Smooth muscle cell (in vitro differentiated cells): ENCODE measurements at regions not wholly inside any gene's neighbourhood (a gene's known extent, or its start where the extent isn't known, plus 50 kb on each side); places are given as distances from the start of the nearest gene placed in this dataset.
"Not testable (repeated sequence)": the region's sequence is repeated elsewhere in the genome, so short reads cannot be mapped to it uniquely, and the experiment has no call there.

Experiments used
- DNase-seq: peaks from one replicate; lab custom pipeline; 2025; ENCODE audit not compliant: unreplicated experiment; lab: John Stamatoyannopoulos, UW
- H2AFZ ChIP-seq: fragments of 200-600 bp; sonication (generic); 2 replicates; pipeline ENCODE4 v1.6.0; 2016; ENCODE audit warnings: antibody characterized with exemption, low read depth, mild to moderate bottlenecking
- H3F3A ChIP-seq: fragments of 200-600 bp; sonication (generic); 2 replicates; pipeline ENCODE4 v1.6.0; 2017; ENCODE audit warnings: antibody characterized with exemption, low read depth
- H3K27ac ChIP-seq: fragments of 200-600 bp; sonication (generic); 2 replicates; pipeline ENCODE4 v1.5.1; 2016; ENCODE audit warnings: low read depth, mild to moderate bottlenecking
- H3K27me3 ChIP-seq: fragments of 200-600 bp; sonication (generic); 2 replicates; pipeline ENCODE4 v1.6.1; 2016; ENCODE audit warnings: low read depth, mild to moderate bottlenecking
- H3K36me3 ChIP-seq: fragments of 200-600 bp; sonication (generic); 2 replicates; pipeline ENCODE4 v1.5.1; 2016; ENCODE audit warnings: low read depth
- H3K4me1 ChIP-seq: fragments of 200-600 bp; sonication (generic); 2 replicates; pipeline ENCODE4 v1.5.1; 2016; ENCODE audit warnings: low read depth
- H3K4me2 ChIP-seq: fragments of 200-600 bp; sonication (generic); 2 replicates; pipeline ENCODE4 v1.6.0; 2016; ENCODE audit warnings: mild to moderate bottlenecking
- H3K4me3 ChIP-seq: fragments of 200-600 bp; sonication (generic); 2 replicates; pipeline ENCODE4 v1.5.1; 2016; ENCODE audit warnings: mild to moderate bottlenecking
- H3K79me2 ChIP-seq: fragments of 200-600 bp; sonication (generic); 2 replicates; pipeline ENCODE4 v1.6.0; 2016; ENCODE audit warnings: low read depth, mild to moderate bottlenecking
- H3K9ac ChIP-seq: fragments of 200-600 bp; sonication (generic); 2 replicates; pipeline ENCODE4 v1.6.0; 2016; ENCODE audit warnings: low read depth
- H3K9me3 ChIP-seq: fragments of 200-600 bp; sonication (generic); replicated peaks from 2 replicates; pipeline ENCODE4 v1.5.1; 2016; ENCODE audit warnings: low read depth
- H4K20me1 ChIP-seq: fragments of 200-600 bp; sonication (generic); 2 replicates; pipeline ENCODE4 v1.6.0; 2016; ENCODE audit warnings: low read depth
- WGBS: methylation state at CpG from one replicate; pipeline ENCODE4 v1.1.7; 2016; ENCODE audit warnings: low lambda C conversion rate; 5-methylcytosine and 5-hydroxymethylcytosine counted together
- TF ChIP-seq, protein P1 (sequence below): fragments of 200-600 bp; sonication (generic); IDR thresholded peaks from 2 replicates; pipeline ENCODE4 v1.5.1; 2017; ENCODE audit warnings: borderline replicate concordance, mild to moderate bottlenecking, antibody characterized with exemption; ENCODE audit not compliant: insufficient read depth, poor library complexity, severe bottlenecking

GRCh38 chr13:52911340-52911739 is 62.9 kb upstream of the PCDH8 start:
- H3K4me2 ChIP-seq: no peak overlapping the region
- H3K27ac ChIP-seq: no peak overlapping the region
- WGBS: 86% methylated on average over 2 of the region's 2 CpGs

GRCh38 chr13:52910318-52910717 is 61.9 kb upstream of the PCDH8 start:
- H3K27me3 ChIP-seq, DNase-seq, H3K4me1 ChIP-seq, H3K27ac ChIP-seq, H3K4me2 ChIP-seq, H4K20me1 ChIP-seq, H3K9ac ChIP-seq, H2AFZ ChIP-seq, H3K9me3 ChIP-seq, H3K4me3 ChIP-seq, H3K79me2 ChIP-seq, H3F3A ChIP-seq, H3K36me3 ChIP-seq: not testable (repeated sequence)
- WGBS: 96% methylated on average over 2 of the region's 2 CpGs

More at GRCh38 chr13:52911340-52911739, 62.9 kb upstream of the PCDH8 start:
- Histone ChIP-seq H2AFZ (no peak overlapping the region), H3K9ac (no peak overlapping the region), H3K9me3 (no peaks in the 10 kb centered on the region), H3K4me1 (no peaks in the 10 kb centered on the region), H3K79me2 (no peaks in the 10 kb centered on the region), H3K27me3 (no peaks in the 10 kb centered on the region), H4K20me1 (no peaks in the 10 kb centered on the region), H3K36me3 (no peaks in the 10 kb centered on the region), H3K4me3 (no peak overlapping the region), H3F3A (no peaks in the 10 kb centered on the region)
- TF ChIP-seq, protein P1, sequence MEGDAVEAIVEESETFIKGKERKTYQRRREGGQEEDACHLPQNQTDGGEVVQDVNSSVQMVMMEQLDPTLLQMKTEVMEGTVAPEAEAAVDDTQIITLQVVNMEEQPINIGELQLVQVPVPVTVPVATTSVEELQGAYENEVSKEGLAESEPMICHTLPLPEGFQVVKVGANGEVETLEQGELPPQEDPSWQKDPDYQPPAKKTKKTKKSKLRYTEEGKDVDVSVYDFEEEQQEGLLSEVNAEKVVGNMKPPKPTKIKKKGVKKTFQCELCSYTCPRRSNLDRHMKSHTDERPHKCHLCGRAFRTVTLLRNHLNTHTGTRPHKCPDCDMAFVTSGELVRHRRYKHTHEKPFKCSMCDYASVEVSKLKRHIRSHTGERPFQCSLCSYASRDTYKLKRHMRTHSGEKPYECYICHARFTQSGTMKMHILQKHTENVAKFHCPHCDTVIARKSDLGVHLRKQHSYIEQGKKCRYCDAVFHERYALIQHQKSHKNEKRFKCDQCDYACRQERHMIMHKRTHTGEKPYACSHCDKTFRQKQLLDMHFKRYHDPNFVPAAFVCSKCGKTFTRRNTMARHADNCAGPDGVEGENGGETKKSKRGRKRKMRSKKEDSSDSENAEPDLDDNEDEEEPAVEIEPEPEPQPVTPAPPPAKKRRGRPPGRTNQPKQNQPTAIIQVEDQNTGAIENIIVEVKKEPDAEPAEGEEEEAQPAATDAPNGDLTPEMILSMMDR: no peak
- no peak for DNase-seq

- peaks cover 7% of the 10 kb centered on the region for H3K4me1 ChIP-seq
- no peak overlapping the region for H2AFZ ChIP-seq
- H3F3A ChIP-seq: no peaks in the 10 kb centered on the region
- no peaks in the 10 kb centered on the region for H3K36me3 ChIP-seq
- no peak for DNase-seq
- no peak overlapping the region for H3K4me3 ChIP-seq
- WGBS: 57% methylated on average over 20 of the region's 20 CpGs
- H3K9me3 ChIP-seq: no peaks in the 10 kb centered on the region
- no peak overlapping the region for H3K4me2 ChIP-seq
- no peaks in the 10 kb centered on the region for H4K20me1 ChIP-seq
- no peaks in the 10 kb centered on the region for H3K27me3 ChIP-seq
- no peaks in the 10 kb centered on the region for H3K79me2 ChIP-seq
- TF ChIP-seq, protein P1: no peak
- H3K27ac ChIP-seq: no peak overlapping the region
- no peak overlapping the region for H3K9ac ChIP-seq
Measured at GRCh38 chr13:52906122-52906903, 57.9 kb upstream of the PCDH8 start.

DNA sequence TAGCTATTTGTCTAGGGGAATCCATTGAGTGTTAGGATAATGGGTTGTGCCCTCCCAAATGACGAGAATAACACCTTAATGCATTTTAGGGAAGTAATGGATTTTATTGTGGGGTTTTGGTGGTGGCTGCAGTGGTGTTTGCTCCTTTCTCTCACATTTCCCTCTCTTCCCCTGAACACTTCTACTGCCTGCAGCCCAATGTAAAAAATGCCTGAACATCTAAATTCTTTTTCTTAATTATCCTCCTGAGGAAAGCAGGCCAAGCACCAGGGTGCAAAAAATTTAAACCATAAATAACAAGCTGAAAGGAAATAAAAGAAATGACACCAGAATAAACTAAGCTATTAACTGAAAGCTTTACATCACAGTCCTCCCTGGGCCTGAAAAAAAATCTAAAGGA is 57.3 kb upstream of the PCDH8 start:
- Histone ChIP-seq H3K4me3 (no peak overlapping the region), H3K4me1 (peaks cover 7% of the 10 kb centered on the region), H3K4me2 (no peak overlapping the region), H2AFZ (no peak overlapping the region), H3K79me2 (no peaks in the 10 kb centered on the region), H3K27ac (no peak overlapping the region), H3K9ac (no peak overlapping the region), H3K9me3 (no peaks in the 10 kb centered on the region), H3F3A (no peaks in the 10 kb centered on the region), H4K20me1 (no peaks in the 10 kb centered on the region), H3K27me3 (no peaks in the 10 kb centered on the region), H3K36me3 (no peaks in the 10 kb centered on the region)
- TF ChIP-seq, protein P1: no peak
- DNase-seq: no peak
- WGBS: 76% methylated on average over 1 of the region's 1 CpG
